IMR-90 (cell line): ENCODE measurements at regions not wholly inside any gene's neighbourhood (a gene's known extent, or its start where the extent isn't known, plus 50 kb on each side); places are given as distances from the start of the nearest gene placed in this dataset.

ENCODE experiments used
- ATAC-seq: fragments of 200-7000 bp; cut with Tn5 transposase; 2 replicates; pipeline ENCODE4 v1.9.1; 2020; ENCODE audit warnings: low read depth, mild to moderate bottlenecking, moderate library complexity
- BruUV-seq: library from RNA; stranded (reverse); fragments of 400-500 nt; replicated peaks from 2 replicates; lab custom pipeline; 2021; lab: Mats Ljungman, UMichigan
- CTCF ChIA-PET: fragments of 300-600 bp; formaldehyde crosslinking; extraction: SDS; loops from one replicate; lab custom pipeline; 2021; ENCODE audit warnings: antibody characterized with exemption; lab: Yijun Ruan, JAX
- POLR2A ChIA-PET: fragments of 300-600 bp; sonication (Branson Sonifier 250); formaldehyde crosslinking; loops from one replicate; lab custom pipeline; 2022; ENCODE audit warnings: antibody characterized with exemption; ENCODE audit not compliant: unreplicated experiment; lab: Charles Lee
- DNase-seq: peaks from one replicate; pipeline ENCODE4 v3.0.0; 2013
- H2AFZ ChIP-seq: replicated peaks from 2 replicates; pipeline ENCODE3; 2013; ENCODE audit warnings: low read length, mild to moderate bottlenecking; ENCODE audit not compliant: poor library complexity
- H2AK5ac ChIP-seq: 2 replicates; pipeline ENCODE4 v1.6.1; 2013; ENCODE audit warnings: low read depth, low read length, inconsistent platforms
- H2AK9ac ChIP-seq: replicated peaks from 2 replicates; pipeline ENCODE3; 2013; ENCODE audit warnings: mild to moderate bottlenecking, low read depth, low read length, moderate library complexity; ENCODE audit not compliant: poor library complexity
- H2BK120ac ChIP-seq: 2 replicates; pipeline ENCODE4 v1.6.1; 2013; ENCODE audit warnings: low read depth, low read length, inconsistent platforms
- H2BK15ac ChIP-seq: 3 replicates; pipeline ENCODE4 v1.6.1; 2013; ENCODE audit warnings: low read depth, low read length, inconsistent platforms
- H2BK20ac ChIP-seq: 2 replicates; pipeline ENCODE4 v1.6.1; 2013; ENCODE audit warnings: low read depth, mild to moderate bottlenecking, inconsistent platforms, low read length, moderate library complexity
- H2BK5ac ChIP-seq: 2 replicates; pipeline ENCODE4 v1.6.1; 2013; ENCODE audit warnings: mild to moderate bottlenecking, low read depth, low read length, inconsistent platforms; ENCODE audit not compliant: poor library complexity, severe bottlenecking
- H3K14ac ChIP-seq: replicated peaks from 2 replicates; pipeline ENCODE4 v1.6.1; 2013; ENCODE audit warnings: low read depth, low read length, inconsistent platforms
- H3K18ac ChIP-seq: 2 replicates; pipeline ENCODE4 v1.6.1; 2013; ENCODE audit warnings: low read depth, low read length, control low read depth
- H3K23ac ChIP-seq: 2 replicates; pipeline ENCODE4 v1.6.1; 2013; ENCODE audit warnings: low read depth, low read length, inconsistent platforms
- H3K27ac ChIP-seq: 2 replicates; pipeline ENCODE4 v1.5.1; 2013; ENCODE audit warnings: mild to moderate bottlenecking, control low read depth, low read length; ENCODE audit not compliant: insufficient read depth
- H3K27me3 ChIP-seq: 2 replicates; pipeline ENCODE4 v1.6.1; 2013; ENCODE audit warnings: low read length; ENCODE audit not compliant: control insufficient read depth, insufficient read depth
- H3K36me3 ChIP-seq: 2 replicates; pipeline ENCODE4 v1.6.1; 2013; ENCODE audit warnings: low read length, mixed read lengths; ENCODE audit not compliant: control insufficient read depth, insufficient read depth
- H3K4ac ChIP-seq: 2 replicates; pipeline ENCODE4 v1.6.1; 2013; ENCODE audit warnings: low read depth, low read length, inconsistent platforms
- H3K4me1 ChIP-seq: 2 replicates; pipeline ENCODE4 v1.6.1; 2013; ENCODE audit warnings: low read length, mixed read lengths; ENCODE audit not compliant: control insufficient read depth, insufficient read depth
- H3K4me2 ChIP-seq: 2 replicates; pipeline ENCODE4 v1.6.1; 2013; ENCODE audit warnings: low read depth, mild to moderate bottlenecking, control low read depth, low read length, moderate library complexity
- H3K4me3 ChIP-seq: 2 replicates; pipeline ENCODE4 v1.5.1; 2013; ENCODE audit warnings: low read depth, mild to moderate bottlenecking, control low read depth, low read length, moderate library complexity; ENCODE audit not compliant: insufficient read depth
- H3K56ac ChIP-seq: 2 replicates; pipeline ENCODE4 v1.6.1; 2013; ENCODE audit warnings: low read length, inconsistent platforms; ENCODE audit not compliant: insufficient read depth; ENCODE audit errors: extremely low read depth
- H3K79me1 ChIP-seq, 2 experiments: 2 replicates each; pipeline ENCODE4 v1.6.1; 2013; ENCODE audit warnings: low read length in 2 of 2, inconsistent platforms in 1 of 2, low read depth in 1 of 2
- H3K9ac ChIP-seq: 2 replicates; pipeline ENCODE4 v1.6.1; 2013; ENCODE audit warnings: low read depth, low read length, control low read depth
- H3K9me1 ChIP-seq: 2 replicates; pipeline ENCODE4 v1.6.1; 2013; ENCODE audit warnings: low read length, inconsistent platforms; ENCODE audit not compliant: insufficient read depth
- H3K9me3 ChIP-seq: 2 replicates; pipeline ENCODE4 v1.6.1; 2013; ENCODE audit warnings: low read length; ENCODE audit not compliant: control insufficient read depth, insufficient read depth
- H4K20me1 ChIP-seq: 2 replicates; pipeline ENCODE4 v1.6.1; 2013; ENCODE audit warnings: low read length, inconsistent platforms; ENCODE audit not compliant: insufficient read depth
- H4K5ac ChIP-seq: 2 replicates; pipeline ENCODE4 v1.6.1; 2013; ENCODE audit warnings: mild to moderate bottlenecking, low read depth, low read length, control low read depth
- H4K8ac ChIP-seq, 2 experiments: 2 replicates each; pipeline ENCODE4 v1.6.1; 2013; ENCODE audit warnings: low read depth in 2 of 2, low read length in 2 of 2, control low read depth in 1 of 2, inconsistent platforms in 1 of 2
- H4K91ac ChIP-seq: 2 replicates; pipeline ENCODE4 v1.6.1; 2013; ENCODE audit warnings: low read depth, low read length, inconsistent platforms; ENCODE audit not compliant: insufficient read depth
- FOS ChIP-seq: fragments of 150-350 bp; IDR thresholded peaks from 2 replicates; pipeline ENCODE4 v1.6.1; 2016; ENCODE audit warnings: low read depth, low read length
- MXI1 ChIP-seq: IDR thresholded peaks from 2 replicates; pipeline ENCODE4 v1.6.1; 2012; ENCODE audit warnings: low read depth, mild to moderate bottlenecking, low read length, moderate library complexity, borderline replicate concordance
- NFE2L2 ChIP-seq: fragments of 150-350 bp; IDR thresholded peaks from 2 replicates; pipeline ENCODE4 v1.6.1; 2016; ENCODE audit warnings: low read depth, mild to moderate bottlenecking, low read length
- POLR2A ChIP-seq: IDR thresholded peaks from 2 replicates; pipeline ENCODE4 v1.6.1; 2012; ENCODE audit warnings: mild to moderate bottlenecking, low read depth, low read length
- WGBS, 2 experiments: methylation state at CpG; one replicate each; pipeline versions ENCODE4 v1.1.5 to v1.1.7; 2013; ENCODE audit warnings: missing lambda C conversion rate in 2 of 2; ENCODE audit not compliant: insufficient read length in 1 of 2; ENCODE audit errors: extremely low coverage in 2 of 2; 5-methylcytosine and 5-hydroxymethylcytosine counted together
- dilution Hi-C: fragments of 300-500 bp; cut with HindIII; formaldehyde crosslinking; loops from one replicate; pipeline ENCODE4 v1.14.3; 2018; ENCODE audit warnings: low sequenced_read_pairs; ENCODE audit not compliant: unreplicated experiment
- in situ Hi-C: fragments of 300-500 bp; cut with MboI; formaldehyde crosslinking; loops from 3 replicates; pipeline ENCODE4 v1.14.3; 2019; ENCODE audit warnings: low sequenced_read_pairs, inconsistent platforms, mixed read lengths
- intact Hi-C: fragments of 100-400 bp; cut with micrococcal nuclease; formaldehyde crosslinking; loops from 2 replicates; pipeline ENCODE4 v1.10.0; 2022

- H3K27ac ChIP-seq, result no peak overlapping the region
- 95% methylated on average over 2 of the region's 5 CpGs; no CpG with 5 or more reads in 1 of the 2 experiments for WGBS, 2 experiments
- no peak overlapping the region for H3K4me3 ChIP-seq
- H2BK5ac ChIP-seq, result no peak overlapping the region
- H3K56ac ChIP-seq, result no peak overlapping the region
- no TSS peak for BruUV-seq
- dilution Hi-C loops, result no loop called here
- in situ Hi-C loops, result no loop called here
- no peak overlapping the region for H4K5ac ChIP-seq
- H2BK20ac ChIP-seq, result no peak overlapping the region
- no peak overlapping the region for H3K14ac ChIP-seq
- H4K20me1 ChIP-seq, result no peaks in the 10 kb centered on the region
- H2BK120ac ChIP-seq, result no peak overlapping the region
- no peak overlapping the region for H3K4ac ChIP-seq
- intact Hi-C loops, result no loop called here
- no peak overlapping the region for H4K8ac ChIP-seq
- ATAC-seq (no peak), DNase-seq (no peak)
- no peaks in the 10 kb centered on the region for H3K79me1 ChIP-seq
- H3K18ac ChIP-seq, result no peak overlapping the region
- ChIA-PET POLR2A (no interaction called here), CTCF (no interaction called here)
- no peak overlapping the region for H2AK5ac ChIP-seq
- peaks cover 24% of the 10 kb centered on the region for H3K27me3 ChIP-seq
- H2AFZ ChIP-seq, result no peak overlapping the region
- H2BK15ac ChIP-seq, result no peak overlapping the region
- H3K4me1 ChIP-seq, result no peaks in the 10 kb centered on the region
- H2AK9ac ChIP-seq, result no peak overlapping the region
- H3K9me3 ChIP-seq, result no peaks in the 10 kb centered on the region
- TF ChIP-seq MXI1 (no peak), FOS (no peak), POLR2A (no peak), NFE2L2 (no peak)
- H3K23ac ChIP-seq, result no peak overlapping the region
- H3K36me3 ChIP-seq, result no peaks in the 10 kb centered on the region
- no peak overlapping the region for H3K9ac ChIP-seq
- H4K91ac ChIP-seq, result no peak overlapping the region
- H3K4me2 ChIP-seq, result no peak overlapping the region
- no peaks in the 10 kb centered on the region for H3K9me1 ChIP-seq
Measured at GRCh38 chr2:64383016-64383591, 70.9 kb upstream of the LGALSL start.
